ENCODE measurements at regions not wholly inside any gene's neighbourhood (a gene's known extent, or its start where the extent isn't known, plus 50 kb on each side); places are given as distances from the start of the nearest gene placed in this dataset.

DNA sequence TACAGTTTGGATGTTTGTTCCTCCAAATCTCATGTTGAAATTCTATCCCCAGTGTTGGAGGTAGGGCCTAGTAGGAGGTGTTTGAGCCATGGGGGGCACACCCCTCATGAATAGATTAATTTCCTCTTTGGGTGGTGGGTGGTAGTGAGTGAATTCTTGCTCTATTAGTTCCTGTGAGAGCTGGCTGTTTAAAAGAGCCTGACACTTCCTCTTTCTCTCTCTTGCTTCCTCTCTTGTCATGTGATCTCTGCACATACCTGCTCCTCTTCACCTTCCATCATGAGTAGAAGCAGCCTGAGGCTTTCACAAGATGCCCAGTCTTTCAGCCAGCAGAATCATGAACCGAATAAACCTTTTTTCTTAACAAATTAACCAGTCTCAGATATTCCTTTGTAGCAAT lies 340.2 kb upstream of the CHD6 start:
- TF ChIP-seq, protein P1, sequence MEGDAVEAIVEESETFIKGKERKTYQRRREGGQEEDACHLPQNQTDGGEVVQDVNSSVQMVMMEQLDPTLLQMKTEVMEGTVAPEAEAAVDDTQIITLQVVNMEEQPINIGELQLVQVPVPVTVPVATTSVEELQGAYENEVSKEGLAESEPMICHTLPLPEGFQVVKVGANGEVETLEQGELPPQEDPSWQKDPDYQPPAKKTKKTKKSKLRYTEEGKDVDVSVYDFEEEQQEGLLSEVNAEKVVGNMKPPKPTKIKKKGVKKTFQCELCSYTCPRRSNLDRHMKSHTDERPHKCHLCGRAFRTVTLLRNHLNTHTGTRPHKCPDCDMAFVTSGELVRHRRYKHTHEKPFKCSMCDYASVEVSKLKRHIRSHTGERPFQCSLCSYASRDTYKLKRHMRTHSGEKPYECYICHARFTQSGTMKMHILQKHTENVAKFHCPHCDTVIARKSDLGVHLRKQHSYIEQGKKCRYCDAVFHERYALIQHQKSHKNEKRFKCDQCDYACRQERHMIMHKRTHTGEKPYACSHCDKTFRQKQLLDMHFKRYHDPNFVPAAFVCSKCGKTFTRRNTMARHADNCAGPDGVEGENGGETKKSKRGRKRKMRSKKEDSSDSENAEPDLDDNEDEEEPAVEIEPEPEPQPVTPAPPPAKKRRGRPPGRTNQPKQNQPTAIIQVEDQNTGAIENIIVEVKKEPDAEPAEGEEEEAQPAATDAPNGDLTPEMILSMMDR (IDR thresholded peaks at IDR 0.05; ENCODE audit: low read depth, low read length), result no peak
- in situ Hi-C loops (cut with HindIII; ENCODE audit: low sequenced_read_pairs), result no loop called here
- DNase-seq (ENCODE audit: low read depth, low spot score), result no peak
- no peak overlapping the region for H3K4me3 ChIP-seq (ENCODE audit: low read depth, low read length)

DNA sequence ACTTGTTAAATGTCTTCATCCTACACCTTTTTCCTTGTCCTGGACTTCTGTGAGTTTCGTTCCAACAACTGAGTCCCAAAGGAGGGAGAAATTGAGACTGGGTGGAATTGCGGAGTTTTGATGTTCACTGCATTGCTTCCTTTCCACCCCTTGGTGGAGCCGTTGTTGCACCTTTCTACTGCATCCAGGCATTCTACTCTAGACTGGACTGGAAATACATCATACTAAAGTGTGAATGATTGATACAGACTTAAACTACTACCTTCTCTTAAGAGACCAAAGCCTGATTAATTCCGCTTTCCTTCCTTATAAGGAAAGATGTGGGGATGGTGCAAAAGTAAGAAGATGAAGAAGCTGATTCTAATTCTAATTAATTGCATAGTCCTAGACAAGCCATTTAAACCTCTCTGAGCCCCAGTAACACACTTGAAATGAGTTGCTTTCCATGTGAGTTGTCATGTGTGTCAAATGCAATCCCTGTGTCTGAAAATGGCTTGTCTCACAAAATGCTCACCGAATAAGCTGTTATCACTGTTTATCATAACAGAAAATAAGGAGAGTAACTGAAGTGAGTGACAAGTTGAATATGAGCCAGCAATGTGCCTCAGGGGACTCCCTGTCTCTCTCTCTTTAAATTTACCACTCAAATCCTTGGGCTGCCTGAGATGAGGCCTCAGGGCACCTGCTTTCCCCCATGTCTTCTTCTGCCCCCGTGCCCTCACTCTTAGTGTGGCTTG lies 338.3 kb upstream of the CHD6 start:
- TF ChIP-seq, protein P1 (IDR thresholded peaks at IDR 0.05; ENCODE audit: low read depth, low read length), result peak; percentile 11
- in situ Hi-C loops (cut with HindIII; ENCODE audit: low sequenced_read_pairs), result no loop called here
- no peak for DNase-seq (ENCODE audit: low read depth, low spot score)
- no peak overlapping the region for H3K4me3 ChIP-seq (ENCODE audit: low read depth, low read length)

DNA sequence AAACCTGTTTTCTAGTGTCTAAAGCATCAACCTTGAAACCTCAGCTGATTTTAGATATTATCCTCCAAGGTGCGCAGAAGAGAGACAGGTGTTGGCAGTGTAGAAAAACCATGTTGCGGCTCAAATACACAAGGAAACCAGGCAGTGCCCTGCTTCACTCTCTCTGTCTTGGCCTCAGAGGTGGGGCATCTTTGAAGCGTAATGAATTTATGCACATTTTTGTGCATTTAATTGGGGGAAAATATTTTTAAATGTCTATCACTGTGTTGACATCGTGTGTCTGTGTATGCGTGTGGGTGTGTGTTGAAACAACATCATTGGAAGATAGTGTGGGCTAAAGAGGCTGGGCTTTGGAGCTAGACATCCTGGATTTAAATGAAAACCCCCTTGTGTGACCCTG lies 334.0 kb upstream of the CHD6 start:
- no peak for DNase-seq (ENCODE audit: low read depth, low spot score)
- TF ChIP-seq, protein P1 (IDR thresholded peaks at IDR 0.05; ENCODE audit: low read depth, low read length), result no peak
- H3K4me3 ChIP-seq (ENCODE audit: low read depth, low read length), result no peak overlapping the region
- in situ Hi-C loops (cut with HindIII; ENCODE audit: low sequenced_read_pairs), result no loop called here

DNA sequence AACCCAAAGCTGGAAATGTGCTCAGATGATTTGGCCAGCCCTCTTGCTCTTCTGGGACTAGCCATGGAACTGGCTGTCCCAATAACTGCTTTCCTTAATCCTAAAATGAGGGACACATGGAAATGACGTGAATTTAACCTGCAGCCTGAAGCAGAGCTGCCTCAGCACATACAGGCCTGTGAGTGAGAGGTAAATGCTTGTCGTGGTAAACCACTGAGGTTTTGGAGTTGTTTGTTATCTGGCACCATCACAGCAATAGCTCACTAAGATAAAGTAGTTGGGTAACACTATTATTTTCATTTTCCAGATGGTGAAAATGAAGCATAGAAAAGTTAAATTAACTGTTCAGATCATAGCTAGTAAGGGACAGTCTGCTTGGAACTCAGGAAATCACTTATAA lies 333.4 kb upstream of the CHD6 start:
- no peak overlapping the region for H3K4me3 ChIP-seq (ENCODE audit: low read depth, low read length)
- in situ Hi-C loops (cut with HindIII; ENCODE audit: low sequenced_read_pairs), result no loop called here
- TF ChIP-seq, protein P1 (IDR thresholded peaks at IDR 0.05; ENCODE audit: low read depth, low read length), result no peak
- DNase-seq (ENCODE audit: low read depth, low spot score), result no peak

DNA sequence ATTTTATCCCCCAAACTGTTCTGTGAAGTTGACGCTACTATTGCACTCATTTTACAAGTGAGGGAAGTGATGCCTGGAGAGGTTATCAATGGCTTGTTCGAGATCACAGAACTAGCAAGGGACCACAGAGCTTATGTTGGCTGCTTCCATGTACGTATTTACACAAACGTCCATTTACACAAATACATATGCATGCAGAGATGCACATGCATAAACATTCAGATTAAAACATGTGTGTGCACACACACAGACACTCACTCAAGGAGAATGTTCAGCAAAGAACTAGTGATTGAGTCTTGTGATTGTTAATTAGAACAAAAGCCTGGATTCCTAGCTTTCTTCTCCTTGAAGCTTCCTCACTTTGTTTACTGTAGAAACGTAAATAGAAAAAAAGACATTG lies 321.5 kb upstream of the CHD6 start:
- TF ChIP-seq, protein P1 (IDR thresholded peaks at IDR 0.05; ENCODE audit: low read depth, low read length), result no peak
- in situ Hi-C loops (cut with HindIII; ENCODE audit: low sequenced_read_pairs), result no loop called here
- no peak overlapping the region for H3K4me3 ChIP-seq (ENCODE audit: low read depth, low read length)
- no peak for DNase-seq (ENCODE audit: low read depth, low spot score)

DNA sequence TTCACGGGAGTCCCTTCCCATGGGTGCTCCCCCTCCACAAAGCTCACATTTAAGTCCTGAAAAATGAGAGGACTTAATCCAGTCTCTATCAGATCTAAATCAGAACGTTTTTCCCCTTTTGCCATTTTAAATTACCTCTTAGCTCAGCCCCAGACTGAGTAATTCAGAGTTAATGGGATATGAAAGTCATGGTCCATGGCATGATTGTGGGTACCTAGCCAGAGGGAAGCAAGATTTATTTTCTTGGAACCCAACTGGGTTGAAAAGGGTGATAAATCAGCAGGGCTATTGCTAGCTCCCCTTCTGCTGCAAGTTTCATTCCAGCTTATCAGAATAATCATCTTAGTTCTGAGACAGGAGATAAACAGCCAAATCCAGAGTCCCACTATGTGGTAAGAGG lies 320.2 kb upstream of the CHD6 start:
- TF ChIP-seq, protein P1 (IDR thresholded peaks at IDR 0.05; ENCODE audit: low read depth, low read length), result no peak
- DNase-seq (ENCODE audit: low read depth, low spot score), result no peak
- no peak overlapping the region for H3K4me3 ChIP-seq (ENCODE audit: low read depth, low read length)
- in situ Hi-C loops (cut with HindIII; ENCODE audit: low sequenced_read_pairs), result no loop called here
